Mucosa of descending colon (tissue), 3 donors: ENCODE measurements at regions not wholly inside any gene's neighbourhood (a gene's known extent, or its start where the extent isn't known, plus 50 kb on each side); places are given as distances from the start of the nearest gene placed in this dataset.
"Not testable (repeated sequence)": the region's sequence is repeated elsewhere in the genome, so short reads cannot be mapped to it uniquely, and the experiment has no call there.

ENCODE experiments used
- ATAC-seq: fragments of 200-7000 bp; cut with Tn5 transposase; one replicate; pipeline ENCODE4 v1.9.1; 2020; ENCODE audit warnings: mild to moderate bottlenecking, moderate library complexity
- DNase-seq, 3 donors: peaks; one replicate each; pipeline ENCODE4 v3.0.0-alpha.2; 2020
- H3K36me3 ChIP-seq: fragments of 200-600 bp; one replicate; pipeline ENCODE4 v1.8.0; 2021; ENCODE audit warnings: low read depth, mild to moderate bottlenecking
- H3K4me1 ChIP-seq: fragments of 200-600 bp; one replicate; pipeline ENCODE4 v1.8.0; 2021; ENCODE audit warnings: low read depth, mild to moderate bottlenecking
- H3K4me3 ChIP-seq: fragments of 200-600 bp; one replicate; pipeline ENCODE4 v1.8.0; 2021; ENCODE audit warnings: mild to moderate bottlenecking
- H3K9me3 ChIP-seq: fragments of 200-600 bp; one replicate; pipeline ENCODE4 v1.8.0; 2021; ENCODE audit warnings: mild to moderate bottlenecking
- CTCF ChIP-seq: fragments of 200-600 bp; IDR thresholded peaks from one replicate; pipeline ENCODE4 v1.8.0; 2022; ENCODE audit warnings: antibody characterized with exemption, mild to moderate bottlenecking
- intact Hi-C, 2 donors: fragments of 100-400 bp; cut with DNase I in 1 of 2; cut with micrococcal nuclease in 1 of 2; formaldehyde crosslinking; loops; one replicate each; pipeline versions ENCODE4 v1.11.0 to v1.11.1; 2022; cut with DNase I, micrococcal nuclease
- donor health status: DM: no; HTN: no; CAD: no; lungs with moderate emphysema.
- donor health status: DM: no; HTN: no; CAD: no.
- donor health status: DM: no; HTN: yes; CAD: no.

- no peak overlapping the region for H3K4me3 ChIP-seq
- no peak for TF ChIP-seq CTCF
- ATAC-seq: no peak
- H3K36me3 ChIP-seq: no peaks in the 10 kb centered on the region
- intact Hi-C loops: no loop called here
- no peak for DNase-seq
- H3K9me3 ChIP-seq: no peaks in the 10 kb centered on the region
- H3K4me1 ChIP-seq: no peaks in the 10 kb centered on the region
Observed at GRCh38 chr7:149666360-149666945, 106.9 kb downstream of the ZNF467 start.

- H3K4me1 ChIP-seq, H3K4me3 ChIP-seq, H3K36me3 ChIP-seq, DNase-seq, intact Hi-C loops, ATAC-seq, H3K9me3 ChIP-seq: not testable (repeated sequence)
Observed at GRCh38 chr7:149665618-149666017, 107.8 kb downstream of the ZNF467 start.

- TF ChIP-seq CTCF: no peak
- H3K9me3 ChIP-seq: no peaks in the 10 kb centered on the region
- H3K36me3 ChIP-seq: no peaks in the 10 kb centered on the region
- intact Hi-C loops: no loop called here
- no peak overlapping the region for H3K4me3 ChIP-seq
- ATAC-seq (no peak), DNase-seq (no peak)
- no peaks in the 10 kb centered on the region for H3K4me1 ChIP-seq
Observed at GRCh38 chr7:149664666-149665065, 108.7 kb downstream of the ZNF467 start.

- DNase-seq (no peak), ATAC-seq (no peak)
- Histone ChIP-seq H3K4me1 (no peaks in the 10 kb centered on the region), H3K9me3 (no peaks in the 10 kb centered on the region), H3K4me3 (no peak overlapping the region), H3K36me3 (no peaks in the 10 kb centered on the region)
- TF ChIP-seq CTCF: no peak
- intact Hi-C loops: no loop called here
Observed at GRCh38 chr7:149664176-149664575, 109.2 kb downstream of the ZNF467 start.

- no peak for TF ChIP-seq CTCF
- intact Hi-C loops: no loop called here
- H3K9me3 ChIP-seq: no peaks in the 10 kb centered on the region
- ATAC-seq (peak; percentile 91), DNase-seq (peak in 2 of 3 donors; percentile 81 to 88)
- H3K4me3 ChIP-seq: no peak overlapping the region
- H3K36me3 ChIP-seq: no peaks in the 10 kb centered on the region
- H3K4me1 ChIP-seq: no peaks in the 10 kb centered on the region
Observed at GRCh38 chr7:149662591-149663095, 110.7 kb downstream of the ZNF467 start.

GRCh38 chr7:149655784-149656183 is 117.6 kb downstream of the ZNF467 start:
- peaks cover 8% of the 10 kb centered on the region for H3K9me3 ChIP-seq
- DNase-seq (no peak), ATAC-seq (no peak)
- no peak for TF ChIP-seq CTCF
- intact Hi-C loops: no loop called here
- no peaks in the 10 kb centered on the region for H3K36me3 ChIP-seq
- no peak overlapping the region for H3K4me3 ChIP-seq
- H3K4me1 ChIP-seq: no peaks in the 10 kb centered on the region
